Sigmoid colon (tissue), 4 donors: ENCODE measurements at regions not wholly inside any gene's neighbourhood (a gene's known extent, or its start where the extent isn't known, plus 50 kb on each side); places are given as distances from the start of the nearest gene placed in this dataset.

Experiments
- CTCF ChIP-seq, 4 experiments: fragments of 450-650 bp in 3 of 4; fragments of 200-600 bp in 1 of 4; IDR thresholded peaks; one replicate each; pipeline ENCODE4 v1.5.1; 2016 to 2019; ENCODE audit warnings: antibody characterized with exemption in 4 of 4, mild to moderate bottlenecking in 3 of 4, moderate library complexity in 2 of 4
- EP300 ChIP-seq, 4 donors: sonication (generic); formaldehyde crosslinking; IDR thresholded peaks; one replicate each; pipeline ENCODE4 v1.6.1; 2017; ENCODE audit warnings: antibody characterized with exemption in 4 of 4

- TF ChIP-seq CTCF (IDR thresholded peaks at IDR 0.05) (no peak), EP300 (IDR thresholded peaks at IDR 0.05) (no peak)
These were observed 387.0 kb upstream of the KCND2 start for GRCh38 chr7:119886007-119886406.
